ENCODE measurements at regions not wholly inside any gene's neighbourhood (a gene's known extent, or its start where the extent isn't known, plus 50 kb on each side); places are given as distances from the start of the nearest gene placed in this dataset.

- Histone ChIP-seq H2BK15ac (replicated peaks; ENCODE audit: low read depth) (no peak overlapping the region), H3K56ac (ENCODE audit: low read length) (no peak overlapping the region), H3K79me1 (ENCODE audit: low read length) (no peaks in the 10 kb centered on the region), H3K79me2 (ENCODE audit: control insufficient read depth, insufficient read depth, low read length) (no peaks in the 10 kb centered on the region), H2BK120ac (ENCODE audit: low read depth, low read length) (no peak overlapping the region), H2BK5ac (ENCODE audit: low read length) (no peak overlapping the region), H4K8ac (ENCODE audit: low read depth, low read length) (no peak overlapping the region), H2AK5ac (ENCODE audit: low read length) (no peak overlapping the region), H3K27me3 (ENCODE audit: insufficient read depth, low read length, poor library complexity) (no peaks in the 10 kb centered on the region), H3K4ac (ENCODE audit: low read depth, low read length) (no peak overlapping the region), H3K27ac (ENCODE audit: low read depth, low read length) (no peak overlapping the region), H3K36me3 (ENCODE audit: control insufficient read depth, insufficient read depth, low read length) (no peaks in the 10 kb centered on the region), H3K23ac (ENCODE audit: low read length) (no peak overlapping the region), H3K4me1 (ENCODE audit: control insufficient read depth, low read depth, low read length) (no peaks in the 10 kb centered on the region), H3K9ac (ENCODE audit: low read length) (no peak overlapping the region), H4K5ac (ENCODE audit: low read length) (no peak overlapping the region), H3K18ac (ENCODE audit: low read length) (no peak overlapping the region), H3K4me2 (ENCODE audit: low read length) (no peak overlapping the region), H3K4me3 (ENCODE audit: low read length) (no peak overlapping the region)
- no peak for DNase-seq
- WGBS (ENCODE audit: extremely low coverage, insufficient coverage, low lambda C conversion rate) = no CpG with 5 or more reads among the region's 3 CpGs
These were observed 221.2 kb upstream of the CNKSR2 start for GRCh38 chrX:21153033-21153432.

- Histone ChIP-seq H3K27ac (ENCODE audit: low read depth, low read length) (no peak overlapping the region), H3K4me1 (ENCODE audit: control insufficient read depth, low read depth, low read length) (no peaks in the 10 kb centered on the region), H3K27me3 (ENCODE audit: insufficient read depth, low read length, poor library complexity) (no peaks in the 10 kb centered on the region), H3K79me1 (ENCODE audit: low read length) (no peaks in the 10 kb centered on the region), H3K56ac (ENCODE audit: low read length) (no peak overlapping the region), H3K23ac (ENCODE audit: low read length) (no peak overlapping the region), H3K4ac (ENCODE audit: low read depth, low read length) (no peak overlapping the region), H3K79me2 (ENCODE audit: control insufficient read depth, insufficient read depth, low read length) (no peaks in the 10 kb centered on the region), H3K4me3 (ENCODE audit: low read length) (no peak overlapping the region), H2BK15ac (replicated peaks; ENCODE audit: low read depth) (no peak overlapping the region), H2BK5ac (ENCODE audit: low read length) (no peak overlapping the region), H3K36me3 (ENCODE audit: control insufficient read depth, insufficient read depth, low read length) (no peaks in the 10 kb centered on the region), H3K18ac (ENCODE audit: low read length) (no peak overlapping the region), H2AK5ac (ENCODE audit: low read length) (no peak overlapping the region), H3K4me2 (ENCODE audit: low read length) (no peak overlapping the region), H3K9ac (ENCODE audit: low read length) (no peak overlapping the region), H2BK120ac (ENCODE audit: low read depth, low read length) (no peak overlapping the region), H4K8ac (ENCODE audit: low read depth, low read length) (no peak overlapping the region), H4K5ac (ENCODE audit: low read length) (no peak overlapping the region)
- WGBS (ENCODE audit: extremely low coverage, insufficient coverage, low lambda C conversion rate) = no CpG with 5 or more reads among the region's 2 CpGs
- DNase-seq = peak; percentile 19
These were observed 220.7 kb upstream of the CNKSR2 start for GRCh38 chrX:21153503-21153902.

- H3K4me2 ChIP-seq (ENCODE audit: low read length) = no peak overlapping the region
- no peak overlapping the region for H3K4ac ChIP-seq (ENCODE audit: low read depth, low read length)
- no peak overlapping the region for H3K27ac ChIP-seq (ENCODE audit: low read depth, low read length)
- H3K56ac ChIP-seq (ENCODE audit: low read length) = no peak overlapping the region
- H2BK15ac ChIP-seq (replicated peaks; ENCODE audit: low read depth) = no peak overlapping the region
- H2BK5ac ChIP-seq (ENCODE audit: low read length) = no peak overlapping the region
- H4K8ac ChIP-seq (ENCODE audit: low read depth, low read length) = no peak overlapping the region
- H3K9ac ChIP-seq (ENCODE audit: low read length) = no peak overlapping the region
- no peaks in the 10 kb centered on the region for H3K79me2 ChIP-seq (ENCODE audit: control insufficient read depth, insufficient read depth, low read length)
- no peak overlapping the region for H3K23ac ChIP-seq (ENCODE audit: low read length)
- H4K5ac ChIP-seq (ENCODE audit: low read length) = no peak overlapping the region
- H3K79me1 ChIP-seq (ENCODE audit: low read length) = no peaks in the 10 kb centered on the region
- H3K27me3 ChIP-seq (ENCODE audit: insufficient read depth, low read length, poor library complexity) = no peaks in the 10 kb centered on the region
- H3K4me1 ChIP-seq (ENCODE audit: control insufficient read depth, low read depth, low read length) = no peaks in the 10 kb centered on the region
- H3K4me3 ChIP-seq (ENCODE audit: low read length) = no peak overlapping the region
- no peak overlapping the region for H2AK5ac ChIP-seq (ENCODE audit: low read length)
- no peaks in the 10 kb centered on the region for H3K36me3 ChIP-seq (ENCODE audit: control insufficient read depth, insufficient read depth, low read length)
- H2BK120ac ChIP-seq (ENCODE audit: low read depth, low read length) = no peak overlapping the region
- DNase-seq = no peak
- no peak overlapping the region for H3K18ac ChIP-seq (ENCODE audit: low read length)
These were observed 218.3 kb upstream of the CNKSR2 start for GRCh38 chrX:21155916-21156315.

GRCh38 chrX:21156632-21157031, 217.6 kb upstream of the CNKSR2 start:
- H3K9ac ChIP-seq (ENCODE audit: low read length) = no peak overlapping the region
- no peak overlapping the region for H3K4me2 ChIP-seq (ENCODE audit: low read length)
- H2BK5ac ChIP-seq (ENCODE audit: low read length) = no peak overlapping the region
- H3K18ac ChIP-seq (ENCODE audit: low read length) = no peak overlapping the region
- no peak overlapping the region for H3K23ac ChIP-seq (ENCODE audit: low read length)
- no peak for DNase-seq
- no peak overlapping the region for H3K4ac ChIP-seq (ENCODE audit: low read depth, low read length)
- no peak overlapping the region for H3K56ac ChIP-seq (ENCODE audit: low read length)
- H3K4me3 ChIP-seq (ENCODE audit: low read length) = no peak overlapping the region
- H3K27ac ChIP-seq (ENCODE audit: low read depth, low read length) = no peak overlapping the region
- no peak overlapping the region for H4K8ac ChIP-seq (ENCODE audit: low read depth, low read length)
- H3K27me3 ChIP-seq (ENCODE audit: insufficient read depth, low read length, poor library complexity) = no peaks in the 10 kb centered on the region
- H3K4me1 ChIP-seq (ENCODE audit: control insufficient read depth, low read depth, low read length) = no peaks in the 10 kb centered on the region
- H2AK5ac ChIP-seq (ENCODE audit: low read length) = no peak overlapping the region
- H4K5ac ChIP-seq (ENCODE audit: low read length) = no peak overlapping the region
- H3K79me1 ChIP-seq (ENCODE audit: low read length) = no peaks in the 10 kb centered on the region
- WGBS (ENCODE audit: extremely low coverage, insufficient coverage, low lambda C conversion rate) = no CpG with 5 or more reads among the region's 1 CpG
- H3K79me2 ChIP-seq (ENCODE audit: control insufficient read depth, insufficient read depth, low read length) = no peaks in the 10 kb centered on the region
- H2BK15ac ChIP-seq (replicated peaks; ENCODE audit: low read depth) = no peak overlapping the region
- H3K36me3 ChIP-seq (ENCODE audit: control insufficient read depth, insufficient read depth, low read length) = no peaks in the 10 kb centered on the region
- H2BK120ac ChIP-seq (ENCODE audit: low read depth, low read length) = no peak overlapping the region

GRCh38 chrX:21158678-21159077, 215.5 kb upstream of the CNKSR2 start:
- H4K5ac ChIP-seq (ENCODE audit: low read length) = no peak overlapping the region
- no peaks in the 10 kb centered on the region for H3K36me3 ChIP-seq (ENCODE audit: control insufficient read depth, insufficient read depth, low read length)
- H3K79me2 ChIP-seq (ENCODE audit: control insufficient read depth, insufficient read depth, low read length) = no peaks in the 10 kb centered on the region
- DNase-seq = peak; percentile 22
- H3K4me1 ChIP-seq (ENCODE audit: control insufficient read depth, low read depth, low read length) = no peaks in the 10 kb centered on the region
- H3K4ac ChIP-seq (ENCODE audit: low read depth, low read length) = no peak overlapping the region
- no peak overlapping the region for H2AK5ac ChIP-seq (ENCODE audit: low read length)
- H2BK120ac ChIP-seq (ENCODE audit: low read depth, low read length) = no peak overlapping the region
- H3K27me3 ChIP-seq (ENCODE audit: insufficient read depth, low read length, poor library complexity) = no peaks in the 10 kb centered on the region
- WGBS (ENCODE audit: extremely low coverage, insufficient coverage, low lambda C conversion rate) = no CpG with 5 or more reads among the region's 4 CpGs
- H3K27ac ChIP-seq (ENCODE audit: low read depth, low read length) = no peak overlapping the region
- H2BK5ac ChIP-seq (ENCODE audit: low read length) = no peak overlapping the region
- H3K23ac ChIP-seq (ENCODE audit: low read length) = no peak overlapping the region
- H3K9ac ChIP-seq (ENCODE audit: low read length) = no peak overlapping the region
- no peak overlapping the region for H4K8ac ChIP-seq (ENCODE audit: low read depth, low read length)
- H3K18ac ChIP-seq (ENCODE audit: low read length) = no peak overlapping the region
- no peak overlapping the region for H2BK15ac ChIP-seq (replicated peaks; ENCODE audit: low read depth)
- H3K79me1 ChIP-seq (ENCODE audit: low read length) = no peaks in the 10 kb centered on the region
- no peak overlapping the region for H3K4me2 ChIP-seq (ENCODE audit: low read length)
- no peak overlapping the region for H3K4me3 ChIP-seq (ENCODE audit: low read length)
- no peak overlapping the region for H3K56ac ChIP-seq (ENCODE audit: low read length)

GRCh38 chrX:21166272-21166982, 207.8 kb upstream of the CNKSR2 start:
- peak; percentile 71 for DNase-seq
- Histone ChIP-seq H4K5ac (ENCODE audit: low read length) (no peak overlapping the region), H3K27ac (ENCODE audit: low read depth, low read length) (no peak overlapping the region), H3K23ac (ENCODE audit: low read length) (no peak overlapping the region), H3K4me2 (ENCODE audit: low read length) (no peak overlapping the region), H2BK15ac (replicated peaks; ENCODE audit: low read depth) (no peak overlapping the region), H3K4ac (ENCODE audit: low read depth, low read length) (no peak overlapping the region), H3K36me3 (ENCODE audit: control insufficient read depth, insufficient read depth, low read length) (no peaks in the 10 kb centered on the region), H3K4me1 (ENCODE audit: control insufficient read depth, low read depth, low read length) (no peaks in the 10 kb centered on the region), H3K18ac (ENCODE audit: low read length) (no peak overlapping the region), H2BK120ac (ENCODE audit: low read depth, low read length) (no peak overlapping the region), H3K4me3 (ENCODE audit: low read length) (no peak overlapping the region), H3K56ac (ENCODE audit: low read length) (no peak overlapping the region), H3K79me2 (ENCODE audit: control insufficient read depth, insufficient read depth, low read length) (no peaks in the 10 kb centered on the region), H3K27me3 (ENCODE audit: insufficient read depth, low read length, poor library complexity) (no peaks in the 10 kb centered on the region), H2AK5ac (ENCODE audit: low read length) (no peak overlapping the region), H3K9ac (ENCODE audit: low read length) (no peak overlapping the region), H2BK5ac (ENCODE audit: low read length) (no peak overlapping the region), H3K79me1 (ENCODE audit: low read length) (no peaks in the 10 kb centered on the region), H4K8ac (ENCODE audit: low read depth, low read length) (no peak overlapping the region)
- no CpG with 5 or more reads among the region's 4 CpGs for WGBS (ENCODE audit: extremely low coverage, insufficient coverage, low lambda C conversion rate)
